Endothelial cell of umbilical vein (primary cell): ENCODE measurements at regions not wholly inside any gene's neighbourhood (a gene's known extent, or its start where the extent isn't known, plus 50 kb on each side); places are given as distances from the start of the nearest gene placed in this dataset.

Experiments
- BruUV-seq: library from RNA; stranded (reverse); fragments of 400-500 nt; replicated peaks from 2 replicates; lab custom pipeline; 2021; lab: Mats Ljungman, UMichigan
- CTCF ChIA-PET: fragments of 300-600, 350-600 bp; sonication (Branson Sonifier 250); formaldehyde crosslinking; loops from one replicate; lab custom pipeline; 2021; ENCODE audit warnings: antibody characterized with exemption, inconsistent platforms; lab: Charles Lee
- POLR2A ChIA-PET: fragments of 300-600, 350-600 bp; sonication (Branson Sonifier 250); formaldehyde crosslinking; loops from one replicate; lab custom pipeline; 2021; ENCODE audit warnings: antibody characterized with exemption, inconsistent platforms; lab: Charles Lee
- DNase-seq: peaks from one replicate; pipeline ENCODE4 v3.0.0-alpha.2; 2011; ENCODE audit warnings: low read depth, low spot score
- FAIRE-seq: peaks from 2 replicates; lab custom pipeline; 2011; peaks lifted over from hg19 to GRCh38; lab: Jason Lieb, UNC
- H2AFZ ChIP-seq: 2 replicates; pipeline ENCODE4 v1.6.0; 2012; ENCODE audit warnings: low read depth, low read length, control low read depth, inconsistent platforms
- H3K27ac ChIP-seq: 2 replicates; pipeline ENCODE4 v1.5.1; 2011; ENCODE audit warnings: low read depth, mild to moderate bottlenecking, control low read depth, low read length, moderate library complexity; ENCODE audit not compliant: insufficient read depth
- H3K27me3 ChIP-seq, 2 experiments: 2 replicates each; pipeline versions ENCODE4 v1.6.0 to v1.6.1; 2011; ENCODE audit warnings: low read length in 2 of 2, mixed read lengths in 1 of 2; ENCODE audit not compliant: control insufficient read depth in 2 of 2, insufficient read depth in 2 of 2
- H3K36me3 ChIP-seq, 2 experiments: 2 replicates in 1 of 2; 3 replicates in 1 of 2; pipeline ENCODE4 v1.5.1; 2011; ENCODE audit warnings: low read length in 2 of 2, mild to moderate bottlenecking in 1 of 2, moderate library complexity in 1 of 2; ENCODE audit not compliant: control insufficient read depth in 2 of 2, insufficient read depth in 2 of 2; ENCODE audit errors: extremely low read depth in 1 of 2
- H3K4me1 ChIP-seq: 3 replicates; pipeline ENCODE4 v1.5.1; 2011; ENCODE audit warnings: mild to moderate bottlenecking, low read length; ENCODE audit not compliant: control insufficient read depth, insufficient read depth; ENCODE audit errors: extremely low read depth
- H3K4me2 ChIP-seq: 2 replicates; pipeline ENCODE4 v1.6.1; 2011; ENCODE audit warnings: low read length, control low read depth, mixed read lengths; ENCODE audit not compliant: insufficient read depth
- H3K4me3 ChIP-seq, 3 experiments: fragments of 200-600 bp in 1 of 3; sonication (generic), shearing (Covaris generic) in 1 of 3; replicated peaks in 1 of 3; 2 replicates each; pipeline ENCODE4 v1.5.1; 2011 to 2016; ENCODE audit warnings: control low read depth in 3 of 3, low read length in 3 of 3, mild to moderate bottlenecking in 2 of 3, inconsistent platforms in 1 of 3, low read depth in 1 of 3, moderate library complexity in 1 of 3; ENCODE audit not compliant: insufficient read depth in 1 of 3
- H3K79me2 ChIP-seq: 2 replicates; pipeline ENCODE4 v1.6.0; 2012; ENCODE audit warnings: low read length, inconsistent platforms; ENCODE audit not compliant: control insufficient read depth, insufficient read depth
- H3K9ac ChIP-seq: replicated peaks from 2 replicates; pipeline ENCODE3; 2011; ENCODE audit warnings: low read length, control low read depth; ENCODE audit not compliant: insufficient read depth; ENCODE audit errors: extremely low read depth
- H3K9me1 ChIP-seq: replicated peaks from 3 replicates; pipeline ENCODE4 v1.6.0; 2011; ENCODE audit warnings: mild to moderate bottlenecking, low read length; ENCODE audit not compliant: control insufficient read depth, insufficient read depth; ENCODE audit errors: extremely low read depth
- H3K9me3 ChIP-seq: replicated peaks from 2 replicates; pipeline ENCODE4 v1.5.1; 2012; ENCODE audit warnings: low read length, inconsistent platforms; ENCODE audit not compliant: control insufficient read depth, insufficient read depth
- H4K20me1 ChIP-seq: replicated peaks from 2 replicates; pipeline ENCODE3; 2011; ENCODE audit warnings: mild to moderate bottlenecking, low read length; ENCODE audit not compliant: control insufficient read depth, insufficient read depth; ENCODE audit errors: extremely low read depth
- EZH2 ChIP-seq: IDR thresholded peaks from 2 replicates; pipeline ENCODE4 v1.6.1; 2012; ENCODE audit warnings: borderline replicate concordance, low read depth, mild to moderate bottlenecking, moderate library complexity, low read length, inconsistent platforms; ENCODE audit not compliant: severe bottlenecking
- FOS ChIP-seq: IDR thresholded peaks from 2 replicates; pipeline ENCODE4 v1.6.1; 2011; ENCODE audit warnings: mild to moderate bottlenecking, low read length, moderate library complexity, borderline replicate concordance; ENCODE audit not compliant: insufficient read depth
- GATA2 ChIP-seq: IDR thresholded peaks from 2 replicates; pipeline ENCODE4 v1.7.0; 2011; ENCODE audit warnings: low read depth, mild to moderate bottlenecking, moderate library complexity, mixed read lengths, low read length; ENCODE audit not compliant: insufficient read length, insufficient read depth
- JUN ChIP-seq: IDR thresholded peaks from 2 replicates; pipeline ENCODE4 v1.6.1; 2011; ENCODE audit warnings: borderline replicate concordance, low read depth; ENCODE audit not compliant: insufficient read length, insufficient read depth
- MYC ChIP-seq: IDR thresholded peaks from one replicate; pipeline ENCODE4 v1.6.1; 2011; ENCODE audit warnings: mild to moderate bottlenecking, low read depth, low read length
- POLR2A ChIP-seq: IDR thresholded peaks from 2 replicates; pipeline ENCODE4 v1.6.1; 2012; ENCODE audit warnings: low read depth, mild to moderate bottlenecking, control low read depth, low read length
- POLR2AphosphoS5 ChIP-seq: IDR thresholded peaks from 2 replicates; pipeline ENCODE4 v1.6.1; 2012; ENCODE audit warnings: low read depth, mild to moderate bottlenecking, control low read depth, low read length, moderate library complexity; ENCODE audit not compliant: insufficient read depth
- dilution Hi-C: fragments of 300-500 bp; cut with MboI; formaldehyde crosslinking; loops from one replicate; pipeline ENCODE4 v1.15.0; 2019; ENCODE audit warnings: low sequenced_read_pairs; ENCODE audit not compliant: extremely low pct_ligation_motif_present
- intact Hi-C: fragments of 100-400 bp; cut with micrococcal nuclease; formaldehyde crosslinking; loops from one replicate; pipeline ENCODE4 v1.10.0; 2022
- TF ChIP-seq, protein P1 (sequence below), 2 donors: IDR thresholded peaks; 1 replicate in 1 of 2; 2 replicates in 1 of 2; pipeline ENCODE4 v1.5.1; 2011; ENCODE audit warnings: low read length in 2 of 2, mild to moderate bottlenecking in 2 of 2, moderate library complexity in 2 of 2, control low read depth in 1 of 2, inconsistent platforms in 1 of 2, low read depth in 1 of 2; ENCODE audit not compliant: insufficient read depth in 1 of 2; ENCODE audit errors: extremely low read depth in 1 of 2
- TF ChIP-seq, protein P2 (sequence below): IDR thresholded peaks from 2 replicates; pipeline ENCODE4 v1.6.1; 2011; ENCODE audit not compliant: insufficient read depth, insufficient read length

DNA sequence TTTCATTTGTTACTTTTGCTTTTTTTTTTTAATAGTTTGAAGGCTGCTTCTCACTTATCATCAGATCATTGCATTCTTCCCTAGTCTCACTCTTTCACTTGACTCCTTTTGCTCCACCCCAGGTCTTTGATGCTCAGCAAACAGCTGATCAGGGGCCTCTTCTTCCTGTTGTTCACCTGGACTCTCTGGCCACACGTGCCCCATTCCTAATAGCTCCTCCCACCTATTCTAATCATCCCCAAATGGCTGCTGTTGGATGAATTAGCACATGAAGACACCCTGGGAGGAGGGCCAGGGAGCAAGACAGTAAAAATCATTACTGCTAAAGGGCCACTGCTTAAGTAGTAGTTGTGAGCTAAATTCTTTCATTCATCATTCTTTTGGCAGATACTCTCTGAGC is 119.5 kb downstream of the MAB21L3 start:
- TF ChIP-seq EZH2, result no peak
- TF ChIP-seq GATA2, result no peak
- no peak for TF ChIP-seq POLR2AphosphoS5
- TF ChIP-seq MYC, result no peak
- TF ChIP-seq, protein P1, sequence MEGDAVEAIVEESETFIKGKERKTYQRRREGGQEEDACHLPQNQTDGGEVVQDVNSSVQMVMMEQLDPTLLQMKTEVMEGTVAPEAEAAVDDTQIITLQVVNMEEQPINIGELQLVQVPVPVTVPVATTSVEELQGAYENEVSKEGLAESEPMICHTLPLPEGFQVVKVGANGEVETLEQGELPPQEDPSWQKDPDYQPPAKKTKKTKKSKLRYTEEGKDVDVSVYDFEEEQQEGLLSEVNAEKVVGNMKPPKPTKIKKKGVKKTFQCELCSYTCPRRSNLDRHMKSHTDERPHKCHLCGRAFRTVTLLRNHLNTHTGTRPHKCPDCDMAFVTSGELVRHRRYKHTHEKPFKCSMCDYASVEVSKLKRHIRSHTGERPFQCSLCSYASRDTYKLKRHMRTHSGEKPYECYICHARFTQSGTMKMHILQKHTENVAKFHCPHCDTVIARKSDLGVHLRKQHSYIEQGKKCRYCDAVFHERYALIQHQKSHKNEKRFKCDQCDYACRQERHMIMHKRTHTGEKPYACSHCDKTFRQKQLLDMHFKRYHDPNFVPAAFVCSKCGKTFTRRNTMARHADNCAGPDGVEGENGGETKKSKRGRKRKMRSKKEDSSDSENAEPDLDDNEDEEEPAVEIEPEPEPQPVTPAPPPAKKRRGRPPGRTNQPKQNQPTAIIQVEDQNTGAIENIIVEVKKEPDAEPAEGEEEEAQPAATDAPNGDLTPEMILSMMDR (IDR thresholded peaks at IDR 0.05; ENCODE audit: extremely low read depth in 1 of 2, insufficient read depth in 1 of 2, low read depth in 1 of 2, low read length in 2 of 2), result no peak
- TF ChIP-seq POLR2A, result no peak
- TF ChIP-seq, protein P2, sequence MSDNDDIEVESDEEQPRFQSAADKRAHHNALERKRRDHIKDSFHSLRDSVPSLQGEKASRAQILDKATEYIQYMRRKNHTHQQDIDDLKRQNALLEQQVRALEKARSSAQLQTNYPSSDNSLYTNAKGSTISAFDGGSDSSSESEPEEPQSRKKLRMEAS, result no peak
- TF ChIP-seq FOS, result no peak
- no peak for TF ChIP-seq JUN
- no peaks in the 10 kb centered on the region for H3K9me1 ChIP-seq
- H3K36me3 ChIP-seq, result no peaks in the 10 kb centered on the region
- H3K4me2 ChIP-seq, result no peak overlapping the region
- FAIRE-seq (no peak), DNase-seq (no peak)
- no peak overlapping the region for H3K4me3 ChIP-seq
- intact Hi-C loops, result loop anchor here (5.0 kb wide), 1 partner anchor 267 kb away; no protein-coding TSS in a partner anchor
- H3K27me3 ChIP-seq, result no peaks in the 10 kb centered on the region
- H3K9ac ChIP-seq, result no peak overlapping the region
- CTCF ChIA-PET, result no interaction called here
- H3K27ac ChIP-seq, result no peak overlapping the region
- dilution Hi-C loops, result no loop called here
- no peaks in the 10 kb centered on the region for H3K4me1 ChIP-seq
- H2AFZ ChIP-seq, result no peak overlapping the region
- BruUV-seq, result no TSS peak
- no peaks in the 10 kb centered on the region for H4K20me1 ChIP-seq
- no peaks in the 10 kb centered on the region for H3K79me2 ChIP-seq
- POLR2A ChIA-PET, result no interaction called here
- no peaks in the 10 kb centered on the region for H3K9me3 ChIP-seq
